ENCODE measurements at regions not wholly inside any gene's neighbourhood (a gene's known extent, or its start where the extent isn't known, plus 50 kb on each side); places are given as distances from the start of the nearest gene placed in this dataset.

GRCh38 chr14:35959835-35960234 is 133.7 kb downstream of the BRMS1L start:
- TF ChIP-seq CTCF (IDR thresholded peaks at IDR 0.05) (no peak), POLR2A (IDR thresholded peaks at IDR 0.05) (no peak)
